ENCODE measurements at regions not wholly inside any gene's neighbourhood (a gene's known extent, or its start where the extent isn't known, plus 50 kb on each side); places are given as distances from the start of the nearest gene placed in this dataset.

DNA sequence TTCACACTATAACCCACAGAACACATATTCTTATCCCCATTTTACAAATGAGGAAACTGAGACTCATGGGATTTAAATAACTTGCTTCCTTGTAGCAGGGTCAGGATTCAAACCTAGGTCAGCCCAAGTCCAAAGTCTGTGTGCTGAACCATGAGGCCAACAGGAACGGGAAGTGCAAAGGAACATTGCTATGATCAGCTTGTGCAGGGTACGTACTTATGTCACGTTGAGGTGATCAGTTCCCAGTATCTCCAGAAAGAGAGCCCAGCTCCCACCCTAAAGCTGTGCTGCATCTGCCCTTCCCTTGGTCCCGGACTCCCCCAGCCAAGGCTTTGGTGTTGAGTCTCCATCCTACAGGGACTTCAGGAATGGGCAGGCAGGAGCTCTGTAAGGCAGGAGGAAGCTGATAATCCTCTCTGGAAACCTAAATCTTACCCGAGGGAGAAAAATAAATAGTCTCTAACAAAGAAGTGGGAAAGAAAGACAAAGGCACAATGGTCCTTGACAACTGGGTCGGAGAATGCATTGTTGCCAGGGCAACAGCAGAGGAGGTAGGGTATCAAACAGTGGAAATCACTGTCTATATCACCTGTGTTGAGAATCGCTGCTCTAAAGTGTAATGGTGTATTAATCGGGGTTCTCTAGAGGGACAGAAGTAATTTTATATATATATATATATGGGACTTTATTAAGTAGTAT lies 82.5 kb upstream of the FICD start:
- TF ChIP-seq CTCF (IDR thresholded peaks at IDR 0.05; ENCODE audit: insufficient read depth, low read length, poor library complexity, severe bottlenecking): no peak
- H3K36me3 ChIP-seq (ENCODE audit: control insufficient read depth, insufficient read depth, low read length): no peaks in the 10 kb centered on the region
- DNase-seq (ENCODE audit: extremely low read depth, insufficient read length): no peak
- no peaks in the 10 kb centered on the region; the same call in 1 of the 2 replicates for H3K27me3 ChIP-seq (replicated peaks; ENCODE audit: control insufficient read depth, insufficient read depth, low read length)
- H3K4me3 ChIP-seq (replicated peaks; ENCODE audit: low read depth, low read length): no peak overlapping the region

GRCh38 chr12:108430926-108431325 lies 84.2 kb upstream of the FICD start:
- Histone ChIP-seq H3K4me3 (replicated peaks; ENCODE audit: low read depth, low read length) (no peak overlapping the region), H3K36me3 (ENCODE audit: control insufficient read depth, insufficient read depth, low read length) (no peaks in the 10 kb centered on the region), H3K27me3 (replicated peaks; ENCODE audit: control insufficient read depth, insufficient read depth, low read length) (peaks cover 1% of the 10 kb centered on the region; the same call in 1 of the 2 replicates)
- no peak for DNase-seq (ENCODE audit: extremely low read depth, insufficient read length)
- TF ChIP-seq CTCF (IDR thresholded peaks at IDR 0.05; ENCODE audit: insufficient read depth, low read length, poor library complexity, severe bottlenecking): no peak

DNA sequence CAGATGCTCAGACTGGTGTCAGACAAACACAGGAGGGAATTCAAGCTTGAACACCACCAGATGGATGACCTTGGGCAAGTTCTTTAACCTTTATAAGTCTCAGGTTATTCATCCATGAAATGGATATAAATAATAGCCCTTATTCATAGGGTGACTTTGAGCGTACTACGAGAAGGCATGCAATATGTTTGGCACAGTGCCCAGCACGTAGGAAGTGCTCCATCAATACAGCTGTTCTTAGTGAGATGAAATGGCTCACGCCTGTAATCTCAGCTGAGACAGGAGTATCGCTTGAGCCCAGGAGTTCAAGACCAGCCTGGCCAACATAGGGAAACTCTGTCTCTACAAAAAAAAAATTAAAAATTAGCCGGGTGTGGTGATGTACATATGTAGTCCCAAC lies 84.8 kb upstream of the FICD start:
- TF ChIP-seq CTCF (IDR thresholded peaks at IDR 0.05; ENCODE audit: insufficient read depth, low read length, poor library complexity, severe bottlenecking): no peak
- H3K36me3 ChIP-seq (ENCODE audit: control insufficient read depth, insufficient read depth, low read length): no peaks in the 10 kb centered on the region
- no peak for DNase-seq (ENCODE audit: extremely low read depth, insufficient read length)
- H3K4me3 ChIP-seq (replicated peaks; ENCODE audit: low read depth, low read length): no peak overlapping the region
- H3K27me3 ChIP-seq (replicated peaks; ENCODE audit: control insufficient read depth, insufficient read depth, low read length): peaks cover 1% of the 10 kb centered on the region; the same call in 1 of the 2 replicates

DNA sequence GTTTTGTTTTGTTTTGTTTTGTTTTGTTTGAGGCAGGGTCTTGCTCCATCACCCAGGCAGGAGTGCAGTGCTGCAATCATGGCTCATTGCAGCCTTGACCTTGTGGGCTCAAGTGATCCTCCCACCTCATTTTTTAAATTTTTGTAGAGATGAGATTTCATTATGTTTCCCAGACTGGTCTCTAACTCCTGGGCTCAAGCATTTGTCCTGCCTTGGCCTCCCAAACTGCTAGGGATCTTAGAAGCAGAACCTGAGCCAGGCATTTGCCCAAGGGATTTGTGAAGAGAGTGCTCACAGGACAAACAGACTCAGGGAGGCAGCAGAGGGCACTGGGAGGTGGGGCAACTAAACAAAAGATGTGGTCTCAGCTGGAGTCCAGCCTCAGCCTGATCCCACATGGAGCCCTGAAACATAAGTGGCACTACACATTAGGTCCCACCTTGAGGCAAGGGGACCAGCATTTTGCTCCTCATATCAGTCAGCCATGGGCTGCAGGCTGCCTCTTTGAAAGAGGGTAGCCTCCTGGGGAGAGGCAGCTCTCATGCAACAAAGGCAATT lies 86.2 kb upstream of the CMKLR1 start:
- no peaks in the 10 kb centered on the region for H3K36me3 ChIP-seq (ENCODE audit: control insufficient read depth, insufficient read depth, low read length)
- peaks cover 1% of the 10 kb centered on the region; the same call in 1 of the 2 replicates for H3K27me3 ChIP-seq (replicated peaks; ENCODE audit: control insufficient read depth, insufficient read depth, low read length)
- no peak for TF ChIP-seq CTCF (IDR thresholded peaks at IDR 0.05; ENCODE audit: insufficient read depth, low read length, poor library complexity, severe bottlenecking)
- no peak overlapping the region for H3K4me3 ChIP-seq (replicated peaks; ENCODE audit: low read depth, low read length)
- DNase-seq (ENCODE audit: extremely low read depth, insufficient read length): no peak

DNA sequence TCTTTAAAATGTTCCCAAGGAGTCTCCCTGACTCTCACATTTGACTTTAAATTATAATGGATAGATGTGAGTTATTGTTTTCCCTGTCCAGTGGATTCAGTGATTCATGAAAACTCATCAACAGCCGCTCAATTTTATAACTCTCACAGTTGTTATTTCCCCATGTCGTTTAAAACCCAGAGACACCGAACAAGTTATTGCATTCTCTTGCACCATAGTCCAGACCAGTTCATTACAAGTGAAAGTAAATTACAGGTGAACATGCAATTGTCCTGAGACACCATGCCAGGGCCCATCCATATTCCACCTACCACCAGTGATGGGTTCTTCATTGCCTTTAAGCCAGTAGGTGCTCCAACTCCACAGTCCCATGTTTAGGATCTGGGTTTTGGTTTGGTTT lies 85.7 kb upstream of the CMKLR1 start:
- Histone ChIP-seq H3K27me3 (replicated peaks; ENCODE audit: control insufficient read depth, insufficient read depth, low read length) (peaks cover 1% of the 10 kb centered on the region; the same call in 1 of the 2 replicates), H3K36me3 (ENCODE audit: control insufficient read depth, insufficient read depth, low read length) (no peaks in the 10 kb centered on the region), H3K4me3 (replicated peaks; ENCODE audit: low read depth, low read length) (no peak overlapping the region)
- no peak for TF ChIP-seq CTCF (IDR thresholded peaks at IDR 0.05; ENCODE audit: insufficient read depth, low read length, poor library complexity, severe bottlenecking)
- no peak for DNase-seq (ENCODE audit: extremely low read depth, insufficient read length)
